AG09319 (cell line): ENCODE measurements at regions not wholly inside any gene's neighbourhood (a gene's known extent, or its start where the extent isn't known, plus 50 kb on each side); places are given as distances from the start of the nearest gene placed in this dataset.

ENCODE experiments used
- DNase-seq: peaks from one replicate; pipeline ENCODE4 v3.0.0-alpha.2; 2010; ENCODE audit warnings: low read depth; ENCODE audit errors: extremely low read depth
- CTCF ChIP-seq: IDR thresholded peaks from 2 replicates; pipeline ENCODE4 v1.5.1; 2011; ENCODE audit warnings: low read depth, mild to moderate bottlenecking, inconsistent platforms, low read length, moderate library complexity

- no peak for DNase-seq
- no peak for TF ChIP-seq CTCF
Observed at GRCh38 chr4:148954011-148954749, 512.0 kb upstream of the NR3C2 start.

GRCh38 chr4:148951346-148951745 lies 509.1 kb upstream of the NR3C2 start:
- no peak for TF ChIP-seq CTCF
- DNase-seq, result no peak

GRCh38 chr4:148946271-148946670 lies 504.1 kb upstream of the NR3C2 start:
- DNase-seq, result no peak
- TF ChIP-seq CTCF, result no peak

GRCh38 chr4:148944839-148945219 lies 502.6 kb upstream of the NR3C2 start:
- no peak for DNase-seq
- TF ChIP-seq CTCF, result no peak

- no peak for DNase-seq
- no peak for TF ChIP-seq CTCF
Observed at GRCh38 chr4:148944136-148944838, 502.1 kb upstream of the NR3C2 start.

GRCh38 chr4:148934926-148935578 lies 492.8 kb upstream of the NR3C2 start:
- TF ChIP-seq CTCF, result no peak

More at GRCh38 chr4:148934926-148935578, 492.8 kb upstream of the NR3C2 start:
- no peak for DNase-seq
